K562 (cell line): ENCODE measurements at regions not wholly inside any gene's neighbourhood (a gene's known extent, or its start where the extent isn't known, plus 50 kb on each side); places are given as distances from the start of the nearest gene placed in this dataset.
A peak's percentile ranks its signal among the peaks of the same experiment; 100 is the strongest.

Experiments
- ATF2 ChIP-seq: sonication (generic); formaldehyde crosslinking; IDR thresholded peaks from 2 replicates; pipeline ENCODE4 v1.8.1; 2022; ENCODE audit warnings: missing genetic modification reagents
- ATF6 ChIP-seq: sonication (generic); formaldehyde crosslinking; IDR thresholded peaks from 2 replicates; pipeline ENCODE4 v1.4.0; 2020; ENCODE audit warnings: mild to moderate bottlenecking, missing genetic modification reagents
- CBFB ChIP-seq: sonication (generic); formaldehyde crosslinking; IDR thresholded peaks from 2 replicates; pipeline ENCODE4 v1.4.0; 2020; ENCODE audit warnings: mild to moderate bottlenecking, missing genetic modification reagents
- DMBX1 ChIP-seq: fragments of 250-450 bp; sonication (Bioruptor Pico); IDR thresholded peaks from 2 replicates; pipeline ENCODE4 v1.8.0; 2022; ENCODE audit warnings: inconsistent platforms, mild to moderate bottlenecking, moderate library complexity, borderline replicate concordance
- HMG20A ChIP-seq: fragments of 450-650 bp; formaldehyde crosslinking; conservative IDR thresholded peaks from 2 replicates; pipeline ENCODE4 v1.4.0; 2020; ENCODE audit warnings: mild to moderate bottlenecking, mixed read lengths
- JUND ChIP-seq, 2 experiments: IDR thresholded peaks; 2 replicates in 1 of 2; 3 replicates in 1 of 2; pipeline ENCODE4 v1.6.1; 2011; ENCODE audit warnings: borderline replicate concordance in 2 of 2, low read depth in 2 of 2, low read length in 2 of 2, improper control_type of control experiment in 1 of 2, missing biosample characterization in 1 of 2, missing genetic modification characterization in 1 of 2, missing genetic modification reagents in 1 of 2
- MGA ChIP-seq: fragments of 450-650 bp; IDR thresholded peaks from 2 replicates; pipeline ENCODE4 v1.6.1; 2016; ENCODE audit warnings: mild to moderate bottlenecking, moderate library complexity
- PHF20 ChIP-seq: fragments of 450-650 bp; IDR thresholded peaks from 2 replicates; pipeline ENCODE4 v1.6.1; 2018; ENCODE audit not compliant: partially characterized antibody
- PTTG1 ChIP-seq: fragments of 450-650 bp; IDR thresholded peaks from 2 replicates; pipeline ENCODE4 v1.6.1; 2016; ENCODE audit warnings: low read depth, mild to moderate bottlenecking, missing genetic modification characterization, missing compliant biosample characterization
- ZNF398 ChIP-seq: fragments of 250-450 bp; sonication (Bioruptor Pico); IDR thresholded peaks from 2 replicates; pipeline ENCODE4 v1.8.0; 2021; ENCODE audit warnings: moderate library complexity, mild to moderate bottlenecking, inconsistent platforms

GRCh38 chr7:104963991-104964385 lies 50.0 kb upstream of the KMT2E start (continued):
- TF ChIP-seq MGA (no peak), ATF2 (CRISPR knock-in tag) (no peak), ATF6 (CRISPR knock-in tag) (no peak), HMG20A (no peak), PTTG1 (tag) (peak; percentile 92), JUND (IDR thresholded peaks at IDR 0.05; ENCODE audit: borderline replicate concordance, low read depth, low read length) (no peak), JUND (tag; IDR thresholded peaks at IDR 0.05; ENCODE audit: borderline replicate concordance, low read depth, low read length) (peak; percentile 74; the same call in 2 of the 3 replicates), CBFB (no peak), PHF20 (no peak), ZNF398 (CRISPR knock-in tag) (peak; percentile 78; the same call in 1 of the 2 replicates), DMBX1 (CRISPR knock-in tag) (peak; percentile 97)
